Adipocyte (in vitro differentiated cells): ENCODE measurements at regions not wholly inside any gene's neighbourhood (a gene's known extent, or its start where the extent isn't known, plus 50 kb on each side); places are given as distances from the start of the nearest gene placed in this dataset.
"Not testable (repeated sequence)": the region's sequence is repeated elsewhere in the genome, so short reads cannot be mapped to it uniquely, and the experiment has no call there.

Experiments used
- DNase-seq: peaks from one replicate; pipeline ENCODE4 v3.0.0-alpha.2; 2015; ENCODE audit warnings: low read depth
- H3K27me3 ChIP-seq: replicated peaks from 2 replicates; pipeline ENCODE4 v1.7.0; 2013; ENCODE audit warnings: mild to moderate bottlenecking, low read length, moderate library complexity; ENCODE audit not compliant: control insufficient read depth, insufficient read depth
- H3K36me3 ChIP-seq: 2 replicates; pipeline ENCODE4 v1.7.0; 2013; ENCODE audit warnings: low read length, mild to moderate bottlenecking, moderate library complexity; ENCODE audit not compliant: control insufficient read depth, insufficient read depth, severe bottlenecking
- H3K4me1 ChIP-seq: 2 replicates; pipeline ENCODE4 v1.7.0; 2013; ENCODE audit warnings: mild to moderate bottlenecking, low read length, moderate library complexity; ENCODE audit not compliant: control insufficient read depth, insufficient read depth
- H3K4me3 ChIP-seq: 2 replicates; pipeline ENCODE4 v1.7.0; 2013; ENCODE audit warnings: mild to moderate bottlenecking, low read length, moderate library complexity
- H3K9ac ChIP-seq: 2 replicates; pipeline ENCODE4 v1.7.0; 2013; ENCODE audit warnings: mild to moderate bottlenecking, low read length, moderate library complexity
- H3K9me3 ChIP-seq: 2 replicates; pipeline ENCODE4 v1.7.0; 2013; ENCODE audit warnings: mild to moderate bottlenecking, low read length, moderate library complexity; ENCODE audit not compliant: control insufficient read depth

GRCh38 chr7:56449762-56450161, 333.5 kb upstream of the NUPR2 start:
- Histone ChIP-seq H3K9ac (no peak overlapping the region), H3K36me3 (no peaks in the 10 kb centered on the region), H3K9me3 (peaks cover 64% of the 10 kb centered on the region), H3K4me1 (no peaks in the 10 kb centered on the region), H3K4me3 (no peak overlapping the region), H3K27me3 (no peaks in the 10 kb centered on the region)
- DNase-seq = no peak

GRCh38 chr7:56447864-56448693, 331.9 kb upstream of the NUPR2 start:
- H3K4me3 ChIP-seq = no peak overlapping the region
- no peak for DNase-seq
- no peaks in the 10 kb centered on the region for H3K4me1 ChIP-seq
- H3K27me3 ChIP-seq = no peaks in the 10 kb centered on the region
- no peak overlapping the region for H3K9ac ChIP-seq
- no peaks in the 10 kb centered on the region for H3K36me3 ChIP-seq
- peaks cover 66% of the 10 kb centered on the region for H3K9me3 ChIP-seq

GRCh38 chr7:56420528-56420927, 304.3 kb upstream of the NUPR2 start:
- not testable (repeated sequence) for H3K27me3 ChIP-seq, DNase-seq, H3K36me3 ChIP-seq, H3K4me1 ChIP-seq, H3K9me3 ChIP-seq, H3K4me3 ChIP-seq, H3K9ac ChIP-seq

GRCh38 chr7:56375173-56375572, 259.0 kb upstream of the NUPR2 start:
- Histone ChIP-seq H3K27me3 (no peaks in the 10 kb centered on the region), H3K4me3 (no peak overlapping the region), H3K9me3 (no peaks in the 10 kb centered on the region), H3K4me1 (no peaks in the 10 kb centered on the region), H3K36me3 (no peaks in the 10 kb centered on the region), H3K9ac (no peak overlapping the region)
- DNase-seq = no peak

GRCh38 chr7:56374666-56375065, 258.4 kb upstream of the NUPR2 start:
- H3K36me3 ChIP-seq, H3K4me1 ChIP-seq, DNase-seq, H3K4me3 ChIP-seq, H3K9ac ChIP-seq, H3K27me3 ChIP-seq, H3K9me3 ChIP-seq: not testable (repeated sequence)

- H3K4me1 ChIP-seq, H3K36me3 ChIP-seq, H3K9ac ChIP-seq, H3K27me3 ChIP-seq, H3K9me3 ChIP-seq, H3K4me3 ChIP-seq: not testable (repeated sequence)
- DNase-seq = peak; percentile 4
Observed at GRCh38 chr7:56373314-56373713, 257.1 kb upstream of the NUPR2 start.

- DNase-seq, H3K9me3 ChIP-seq, H3K27me3 ChIP-seq, H3K36me3 ChIP-seq, H3K9ac ChIP-seq, H3K4me1 ChIP-seq, H3K4me3 ChIP-seq: not testable (repeated sequence)
Observed at GRCh38 chr7:56371792-56372191, 255.6 kb upstream of the NUPR2 start.

- H3K9me3 ChIP-seq, DNase-seq, H3K36me3 ChIP-seq, H3K4me3 ChIP-seq, H3K9ac ChIP-seq, H3K27me3 ChIP-seq, H3K4me1 ChIP-seq: not testable (repeated sequence)
Observed at GRCh38 chr7:56370208-56370872, 254.1 kb upstream of the NUPR2 start.

- not testable (repeated sequence) for H3K4me1 ChIP-seq, H3K9me3 ChIP-seq, H3K4me3 ChIP-seq, H3K36me3 ChIP-seq, DNase-seq, H3K27me3 ChIP-seq, H3K9ac ChIP-seq
Observed at GRCh38 chr7:56367914-56368313, 251.7 kb upstream of the NUPR2 start.

- H3K4me1 ChIP-seq, H3K4me3 ChIP-seq, H3K27me3 ChIP-seq, H3K9me3 ChIP-seq, H3K36me3 ChIP-seq, DNase-seq, H3K9ac ChIP-seq: not testable (repeated sequence)
Observed at GRCh38 chr7:56367411-56367810, 251.2 kb upstream of the NUPR2 start.

- not testable (repeated sequence) for H3K9ac ChIP-seq, H3K4me1 ChIP-seq, DNase-seq, H3K4me3 ChIP-seq, H3K36me3 ChIP-seq, H3K27me3 ChIP-seq, H3K9me3 ChIP-seq
Observed at GRCh38 chr7:56366701-56367100, 250.5 kb upstream of the NUPR2 start.
